Stimulated activated CD4-positive, alpha-beta T cell treated with anti-CD3 and anti-CD28 coated beads, Interleukin-4, amount 100 ng/mL, for 48 hours (primary cell): ENCODE measurements at regions not wholly inside any gene's neighbourhood (a gene's known extent, or its start where the extent isn't known, plus 50 kb on each side); places are given as distances from the start of the nearest gene placed in this dataset.
"Not testable (repeated sequence)": the region's sequence is repeated elsewhere in the genome, so short reads cannot be mapped to it uniquely, and the experiment has no call there.

Source experiments
- DNase-seq, 2 donors: peaks; one replicate each; pipeline ENCODE4 v3.0.0-alpha.2; 2020; ENCODE audit warnings: low read depth in 2 of 2

DNA sequence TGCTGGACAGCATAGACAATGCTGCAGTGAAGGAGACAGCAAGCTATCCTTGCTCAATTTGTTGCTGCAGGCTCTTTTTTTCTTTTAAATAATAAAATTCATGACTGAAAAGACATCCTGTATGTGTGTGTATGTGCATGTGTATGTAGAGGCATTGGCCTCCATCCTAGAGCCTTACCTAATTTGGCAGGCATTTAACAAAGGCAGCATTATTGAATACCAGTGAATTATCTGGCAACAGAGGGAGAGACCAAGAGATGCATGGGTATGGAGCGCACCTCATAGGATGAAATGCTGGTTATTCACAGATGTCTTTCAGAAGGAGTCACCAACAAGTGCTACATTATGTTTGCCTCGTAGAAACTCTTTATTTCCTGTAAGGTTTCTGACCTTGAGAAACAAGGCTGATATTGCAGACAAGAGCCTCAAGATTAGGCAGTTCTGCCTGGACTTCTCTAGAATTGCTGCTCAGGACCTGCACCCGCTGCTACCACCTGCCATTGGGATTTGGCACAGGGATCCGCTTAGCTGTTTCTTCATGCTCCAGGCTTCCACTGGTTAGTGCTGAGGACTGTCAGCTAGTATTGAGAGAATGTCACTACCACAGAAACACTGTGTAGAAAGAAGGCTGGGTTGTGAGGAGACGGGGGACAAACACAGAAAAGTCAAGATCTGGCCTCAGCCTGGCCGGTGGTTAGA, 247.7 kb upstream of the RFX3 start:
- no peak for DNase-seq

DNA sequence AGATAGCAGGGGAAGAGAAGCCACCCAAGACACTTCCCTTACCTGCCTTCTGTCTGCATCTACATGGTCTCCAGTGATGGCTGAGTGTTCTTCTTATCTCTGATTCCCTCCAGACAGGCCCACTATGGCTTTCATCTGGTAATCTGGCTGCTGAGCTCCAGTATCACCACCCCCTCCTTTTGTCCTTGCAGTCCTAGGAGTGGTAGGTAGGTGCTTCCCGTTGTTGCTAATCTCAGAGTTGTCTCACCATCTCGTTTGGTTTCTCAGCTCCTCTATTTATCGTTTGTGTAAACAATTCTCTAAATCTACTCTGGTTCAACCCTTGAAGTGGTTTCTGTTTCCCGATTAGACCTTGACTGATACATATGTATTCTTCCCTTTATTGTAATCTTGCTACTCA, 243.8 kb upstream of the RFX3 start:
- DNase-seq = no peak

DNA sequence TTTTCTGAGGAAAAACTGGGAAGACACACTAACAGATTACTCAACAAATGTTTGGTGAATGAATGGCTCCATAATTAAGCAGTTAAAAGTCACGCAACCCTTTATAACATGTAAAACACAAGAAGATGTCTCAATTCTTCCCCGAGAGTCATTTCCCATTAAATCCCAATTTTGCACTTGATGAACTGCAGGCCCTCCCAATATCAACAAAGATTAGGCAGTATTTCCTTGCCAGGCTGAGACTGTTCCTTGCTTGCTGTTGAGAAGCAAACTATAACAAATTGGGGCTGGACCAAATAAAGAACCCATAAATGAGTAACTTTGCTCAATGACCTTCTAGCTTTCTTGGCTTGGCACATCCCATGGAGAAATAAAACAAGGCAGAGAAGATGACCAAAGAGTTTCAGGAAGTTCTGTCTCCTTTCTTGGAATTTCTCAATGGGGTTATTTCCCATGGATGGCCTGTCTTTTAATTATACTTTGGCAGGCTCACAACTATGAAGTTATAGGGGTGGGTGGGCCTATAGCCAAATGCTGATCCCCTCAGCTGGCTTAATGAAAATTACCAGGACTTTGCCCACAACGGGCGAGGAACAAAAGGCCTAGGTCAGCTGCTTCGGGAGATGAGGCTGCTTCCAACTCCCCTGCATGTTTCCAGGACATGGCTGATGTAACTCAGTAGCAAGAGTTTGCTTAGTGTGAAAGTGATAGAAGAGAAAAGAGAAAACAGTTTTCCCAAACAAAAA, 243.1 kb upstream of the RFX3 start:
- DNase-seq = no peak

DNA sequence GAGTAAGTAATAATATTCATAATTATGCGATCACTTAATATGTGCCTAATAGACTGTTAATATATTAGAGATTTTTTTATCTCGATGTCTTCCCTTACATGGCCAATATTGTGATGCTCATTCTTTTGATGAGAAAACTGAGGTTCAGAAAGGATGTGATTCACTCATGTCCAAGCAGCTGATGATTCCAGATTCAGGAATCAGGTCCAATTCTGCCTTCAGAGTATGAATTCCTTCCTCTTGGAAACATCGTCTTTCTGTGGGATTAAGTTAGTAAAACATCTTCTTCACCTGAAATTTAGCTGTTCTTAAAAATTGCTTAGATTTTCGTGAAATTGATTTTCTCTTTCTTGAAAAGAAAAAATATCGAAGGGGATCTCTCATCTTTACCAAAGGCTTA, 242.5 kb upstream of the RFX3 start:
- no peak for DNase-seq

DNA sequence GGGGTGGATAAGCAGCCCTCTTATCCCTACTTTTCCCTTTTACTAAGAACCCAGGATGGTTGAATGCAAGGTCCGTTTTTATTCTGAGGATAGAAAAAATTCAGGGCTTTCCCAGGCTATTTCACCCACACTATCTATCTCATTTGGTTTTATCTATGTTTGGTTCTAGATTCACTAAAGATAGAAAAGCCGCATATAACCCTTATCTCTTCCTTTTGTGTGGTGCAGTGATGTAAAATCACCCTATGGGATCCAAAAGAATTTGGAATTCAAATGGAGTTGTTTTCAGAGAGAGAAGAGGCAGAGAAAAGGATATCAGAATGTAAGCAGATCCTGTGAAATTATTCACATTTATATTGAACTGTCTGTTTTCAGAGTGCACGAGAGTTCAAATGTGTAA, 236.3 kb upstream of the RFX3 start:
- no peak for DNase-seq

DNA sequence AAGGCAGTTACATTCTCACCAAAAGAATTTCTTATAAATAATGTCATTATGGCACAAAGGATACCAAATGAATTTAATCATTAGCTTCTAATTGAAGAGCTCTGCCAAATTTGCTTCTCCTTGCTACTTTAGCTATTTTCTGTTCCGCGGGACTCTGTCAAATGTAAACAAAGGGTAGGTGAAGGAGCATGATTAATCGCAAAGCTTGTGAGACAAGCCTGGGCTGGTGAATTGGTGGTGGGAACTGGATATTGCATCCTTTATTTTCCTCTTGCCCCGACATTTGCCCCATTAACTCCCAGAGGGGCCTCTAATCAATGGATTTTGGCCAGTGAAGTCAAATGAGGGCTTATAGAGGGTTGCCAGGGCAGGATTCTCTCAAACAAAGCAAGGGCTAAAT, 234.2 kb upstream of the RFX3 start:
- no peak for DNase-seq

DNA sequence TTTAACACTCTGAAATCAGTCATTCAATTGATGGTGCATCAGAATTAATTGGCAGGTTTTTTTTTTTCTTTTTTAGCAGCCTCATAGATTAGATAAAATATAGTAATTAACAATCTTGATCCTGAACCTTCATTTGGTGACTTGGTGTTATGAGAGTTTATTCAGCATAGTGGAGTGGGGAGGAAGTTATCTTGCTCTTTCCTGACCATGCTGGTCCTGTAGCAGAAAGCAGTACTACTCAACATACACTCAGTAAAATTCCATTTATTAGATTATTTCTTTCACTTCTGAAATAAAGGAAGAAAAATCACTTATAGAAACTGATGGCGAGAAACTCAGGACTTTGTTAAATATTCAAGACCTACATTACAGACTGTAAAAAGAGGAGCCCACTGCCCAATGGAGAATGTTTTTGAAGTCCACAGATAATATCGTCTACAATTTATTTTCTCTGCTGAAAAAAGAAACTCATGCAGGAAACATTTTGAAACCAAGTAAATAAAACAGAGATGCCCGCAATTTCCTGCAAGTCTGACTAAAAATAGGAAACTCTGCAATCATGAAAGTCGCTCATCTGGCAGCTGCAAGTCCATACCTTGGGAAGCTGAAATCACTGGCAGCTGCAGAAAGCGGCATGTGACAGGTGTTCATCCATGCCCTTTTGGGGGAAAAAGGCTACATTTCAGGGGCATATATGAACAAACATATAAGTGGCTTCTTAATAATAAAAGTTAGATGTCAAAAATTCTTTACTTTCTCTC, 233.2 kb upstream of the RFX3 start:
- no peak for DNase-seq

DNA sequence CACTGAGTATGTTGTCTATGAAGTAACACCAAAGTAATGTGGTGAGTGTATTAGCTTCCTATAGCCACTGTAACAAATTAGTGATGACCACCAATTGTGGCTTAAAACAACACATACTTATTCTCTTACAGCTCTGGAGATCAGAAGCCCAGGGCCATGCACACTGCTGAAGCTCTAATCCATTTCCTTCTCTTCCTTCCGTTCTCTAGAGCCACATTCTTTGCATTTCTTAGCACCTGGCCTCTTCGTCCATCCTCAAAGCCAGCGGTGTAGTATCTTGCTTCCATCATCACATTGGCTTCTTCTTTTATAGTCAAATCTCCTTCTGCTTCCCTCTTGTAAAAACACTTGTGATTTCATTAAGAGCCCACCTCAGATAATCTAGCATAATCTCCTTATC, 230.3 kb upstream of the RFX3 start:
- DNase-seq = no peak

DNA sequence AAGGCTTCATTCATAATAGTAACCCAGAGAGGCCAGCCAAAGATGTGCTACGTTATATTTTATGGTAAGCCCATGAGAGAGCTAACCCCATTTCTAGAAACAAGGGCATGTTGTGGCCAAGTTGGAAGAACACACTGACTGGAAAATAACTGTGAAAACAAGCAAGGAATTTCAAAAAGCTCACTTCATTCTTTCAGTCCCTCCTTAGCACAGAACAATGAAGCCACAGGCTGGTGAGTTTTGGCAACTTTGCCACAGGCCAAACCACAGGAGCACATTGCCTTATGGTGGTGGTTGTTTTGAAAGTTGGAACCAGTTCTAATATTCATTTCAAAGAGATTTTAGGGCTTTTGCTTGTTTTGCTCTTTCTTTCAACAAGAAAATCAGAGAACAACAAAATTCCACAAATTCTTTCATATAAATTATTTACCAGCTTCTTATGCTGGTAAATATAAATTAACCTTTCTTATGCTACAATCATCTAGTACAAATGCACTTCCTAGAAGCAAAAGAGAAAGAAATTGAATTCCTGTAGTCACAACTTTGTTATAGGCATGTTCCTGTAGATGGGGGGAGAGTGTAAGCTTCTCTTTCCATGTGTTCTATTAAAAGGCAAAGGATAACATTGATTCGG, 225.4 kb upstream of the RFX3 start:
- no peak for DNase-seq

DNA sequence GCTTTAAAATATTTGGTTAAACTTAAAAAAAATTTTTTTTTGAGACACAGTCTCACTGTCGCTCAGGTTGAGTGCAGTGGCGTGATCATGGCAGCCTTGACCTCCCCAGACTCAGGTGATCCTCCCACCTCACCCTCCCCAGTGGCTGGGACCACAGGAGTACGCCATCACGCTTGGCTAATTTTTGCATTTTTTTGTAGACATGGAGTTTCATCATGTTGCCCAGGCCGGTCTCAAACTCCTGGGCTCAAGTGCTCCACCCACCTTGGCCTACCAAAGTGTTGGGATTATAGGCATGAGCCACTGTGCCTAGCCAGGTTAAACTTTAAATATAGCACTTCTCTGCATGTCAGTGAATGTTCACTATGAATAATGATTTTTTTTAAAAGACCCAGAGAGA, 224.5 kb upstream of the RFX3 start:
- DNase-seq = no peak

DNA sequence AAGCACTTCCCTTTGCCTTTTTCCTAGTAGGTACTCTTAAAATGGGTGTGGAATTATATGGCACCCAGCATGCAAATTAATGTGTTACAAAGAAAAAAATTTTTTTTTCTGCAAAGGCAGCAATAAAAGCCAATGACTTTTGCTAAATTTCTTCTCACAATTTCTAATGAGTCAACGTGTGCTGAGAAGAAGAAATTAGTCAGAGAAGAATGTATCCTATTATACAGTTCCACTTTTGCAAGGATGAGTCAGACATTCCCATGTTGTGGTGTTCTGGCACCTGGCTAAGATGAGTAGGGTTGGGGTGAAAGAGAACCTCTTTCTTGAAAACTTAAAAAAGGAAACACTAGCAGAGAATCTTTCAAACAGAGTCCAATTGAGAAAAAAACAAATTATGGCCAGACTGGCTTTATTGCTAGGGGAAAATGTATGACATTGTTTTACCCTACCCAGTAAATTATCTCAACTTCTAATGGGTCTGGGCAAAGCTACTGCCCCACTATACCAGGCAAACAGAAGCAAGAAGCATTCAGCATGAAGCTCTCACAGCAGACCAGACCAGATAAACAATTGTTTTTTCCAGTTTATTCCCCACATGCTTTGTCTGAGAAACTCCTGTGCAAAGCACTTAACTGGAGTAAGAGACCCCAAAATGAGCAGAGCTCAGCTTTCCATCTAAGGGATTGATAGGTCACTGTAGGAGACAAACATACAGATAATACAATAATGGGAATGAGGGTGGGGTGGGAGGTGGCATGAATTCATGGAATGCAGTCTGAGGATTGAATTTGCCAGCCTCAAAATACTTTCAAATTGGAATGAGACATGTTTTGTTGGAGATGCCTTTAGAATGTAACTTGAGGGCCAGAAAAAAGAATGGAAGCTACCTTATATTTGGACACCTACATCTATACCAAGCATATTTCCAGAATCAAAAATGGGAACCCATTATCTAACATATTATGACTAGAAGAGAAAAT, 220.8 kb upstream of the RFX3 start:
- peak in 1 of 2 donors; percentile 37 for DNase-seq

DNA sequence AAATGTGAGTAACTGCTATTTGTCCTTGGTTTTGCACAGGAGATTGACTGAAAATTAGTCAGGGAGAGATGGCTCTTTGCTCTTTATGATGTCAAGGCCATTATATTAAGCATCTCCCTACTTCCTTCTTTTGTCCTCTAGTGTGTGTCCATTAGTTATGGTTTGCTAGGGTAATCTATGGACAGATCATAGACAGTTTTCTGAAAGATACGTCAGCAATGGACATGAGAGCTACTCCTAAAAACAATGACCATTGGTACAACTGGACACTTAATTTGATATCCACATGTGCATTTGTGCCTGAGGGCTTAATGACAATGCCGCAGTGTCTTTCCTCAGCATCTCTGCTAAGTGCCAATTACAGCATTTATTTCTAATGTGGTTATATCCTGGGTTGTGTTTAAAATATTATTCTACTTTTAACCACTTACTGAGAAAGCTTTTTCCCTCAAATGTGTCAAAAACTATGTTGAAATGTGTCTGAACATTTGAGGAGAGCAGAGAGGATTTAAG, 218.2 kb upstream of the RFX3 start:
- no peak for DNase-seq

DNA sequence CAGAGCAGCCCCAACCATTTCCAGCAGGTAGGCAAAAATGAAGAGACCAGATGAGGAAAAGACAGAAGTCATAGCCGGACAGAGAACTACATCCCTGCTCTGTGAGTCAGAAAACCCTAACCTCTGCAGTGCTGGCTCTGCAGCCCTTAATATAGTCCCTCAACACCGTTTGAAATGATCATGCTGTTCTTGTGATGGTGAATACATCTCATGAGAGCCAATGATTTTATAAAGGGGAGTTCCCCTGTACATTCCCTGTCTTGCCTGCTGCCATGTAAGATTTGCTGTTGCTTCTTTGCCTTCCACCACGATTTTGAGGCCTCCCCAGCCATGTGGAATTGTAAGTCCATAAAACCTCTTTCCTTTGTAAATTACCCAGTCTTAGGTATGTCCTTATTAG, 216.8 kb upstream of the RFX3 start:
- DNase-seq = no peak

DNA sequence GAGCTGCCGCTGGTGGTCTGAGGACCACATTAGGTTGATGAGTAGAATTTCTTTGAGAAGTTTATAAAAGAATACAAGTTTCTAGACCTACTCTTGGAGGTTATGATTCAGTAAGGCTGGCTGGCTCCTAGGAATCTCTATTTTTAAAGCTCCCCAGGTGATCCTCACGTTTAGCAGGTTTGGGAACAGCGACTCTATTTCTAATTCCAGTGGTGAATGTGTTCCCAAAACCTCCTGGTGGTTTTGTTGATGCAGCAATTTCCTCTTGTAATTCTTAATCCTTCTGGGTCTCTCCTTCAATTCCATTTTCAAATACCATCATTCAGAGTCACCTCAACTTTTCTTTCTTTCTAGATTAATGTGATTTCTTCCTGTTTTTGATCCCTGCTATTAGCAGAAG, 215.9 kb upstream of the RFX3 start:
- DNase-seq = no peak

DNA sequence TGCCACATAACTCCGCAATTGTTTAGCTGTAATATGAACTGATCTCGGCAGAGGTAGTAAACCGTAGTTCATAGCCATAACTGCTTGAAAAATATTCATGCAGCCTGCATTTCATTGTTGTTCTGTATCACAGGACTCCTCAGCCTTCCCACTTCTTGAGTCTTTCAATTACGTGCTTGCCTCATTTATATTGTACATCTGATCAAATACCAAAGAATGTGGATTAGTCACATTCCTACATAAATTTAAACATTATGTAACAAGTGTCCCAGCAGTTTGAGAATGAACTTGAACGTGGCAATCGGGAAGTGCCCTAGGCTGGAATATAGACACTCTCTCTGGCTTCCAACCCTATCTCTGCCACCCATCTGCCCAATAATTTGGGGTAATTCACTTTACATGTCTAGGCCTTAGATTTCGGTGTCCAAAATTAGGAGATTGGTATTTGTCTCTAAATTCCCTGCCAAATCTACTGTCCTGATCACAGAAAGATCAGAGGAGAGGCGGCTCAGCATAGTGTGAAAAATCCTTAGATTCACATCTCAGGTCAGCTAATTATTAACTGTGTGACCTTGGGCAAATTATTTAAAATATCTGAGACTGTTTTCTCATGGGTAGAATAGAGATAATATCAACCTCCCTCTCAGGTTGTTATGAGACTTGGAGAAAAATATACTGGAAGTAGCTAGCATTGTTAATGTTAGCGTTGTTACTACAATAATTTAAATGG, 215.1 kb upstream of the RFX3 start:
- no peak for DNase-seq

DNA sequence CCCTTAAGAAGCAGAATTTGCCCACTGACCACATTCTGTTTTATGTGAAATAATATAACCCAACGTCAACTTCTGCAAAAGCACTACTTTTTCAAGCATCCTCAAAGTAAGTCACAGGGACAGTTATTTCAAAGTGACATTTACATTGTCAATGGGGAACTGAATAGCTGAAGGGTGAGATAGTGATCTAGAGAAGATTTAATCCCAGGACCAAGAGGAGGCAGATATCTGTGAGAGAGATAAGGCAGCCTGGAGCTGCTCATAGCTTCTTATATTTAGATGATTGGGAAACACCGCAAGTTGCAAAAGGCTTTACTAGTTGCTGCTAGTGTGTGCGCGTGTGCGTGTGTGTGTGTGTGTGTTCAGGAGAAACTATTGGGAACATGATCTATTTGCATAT, 210.4 kb upstream of the RFX3 start:
- no peak for DNase-seq

DNA sequence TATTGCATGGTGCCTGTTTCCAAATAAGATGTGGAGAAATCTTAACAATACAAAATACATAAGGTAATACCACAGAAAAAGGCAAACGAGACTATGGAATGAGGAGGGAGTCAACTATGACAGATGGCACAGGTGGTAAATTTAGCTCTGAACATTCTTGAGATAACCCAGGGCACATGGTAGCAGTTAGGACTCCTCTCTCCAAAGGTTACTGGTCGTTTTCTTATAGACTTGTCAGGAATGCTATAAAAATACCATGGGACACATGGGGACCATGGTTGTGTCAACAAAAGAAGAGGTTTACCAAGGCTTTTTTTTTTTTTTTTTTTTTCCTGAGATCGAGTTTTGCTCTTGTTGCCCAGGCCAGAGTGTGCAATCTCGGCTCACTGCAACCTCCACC, 209.4 kb upstream of the RFX3 start:
- DNase-seq = no peak

DNA sequence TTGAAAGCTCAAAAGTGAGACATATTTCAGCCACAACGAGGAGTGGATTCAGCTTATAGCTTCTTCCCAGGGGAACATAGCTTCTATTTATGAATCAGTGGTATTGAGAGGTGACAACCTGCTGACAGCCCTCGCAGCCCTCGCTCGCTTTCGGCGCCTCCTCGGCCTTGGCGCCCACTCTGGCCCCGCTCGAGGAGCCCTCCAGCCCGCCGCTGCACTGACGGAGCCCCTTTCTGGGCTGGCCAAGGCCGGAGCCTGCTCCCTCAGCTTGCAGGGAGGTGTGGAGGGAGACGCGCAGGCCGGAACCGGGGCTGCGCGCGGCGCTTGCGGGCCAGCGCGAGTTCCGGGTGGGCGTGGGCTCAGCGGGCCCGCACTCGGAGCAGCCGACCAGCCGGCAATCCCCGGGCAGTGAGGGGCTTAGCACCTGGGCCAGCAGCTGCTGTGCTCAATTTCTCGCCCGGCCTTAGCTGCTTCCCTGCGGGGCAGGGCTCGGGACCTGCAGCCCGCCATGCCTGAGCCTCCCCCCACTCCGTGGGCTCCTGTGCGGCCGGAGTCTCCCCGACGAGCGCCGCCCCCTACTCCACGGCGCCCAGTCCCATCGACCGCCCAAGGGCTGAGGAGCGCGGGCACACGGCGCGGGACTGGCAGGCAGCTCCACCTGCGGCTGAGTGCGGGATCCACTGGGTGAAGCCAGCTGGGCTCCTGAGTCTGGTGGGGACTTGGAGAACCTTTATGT, 207.9 kb upstream of the RFX3 start:
- not testable (repeated sequence) for DNase-seq

DNA sequence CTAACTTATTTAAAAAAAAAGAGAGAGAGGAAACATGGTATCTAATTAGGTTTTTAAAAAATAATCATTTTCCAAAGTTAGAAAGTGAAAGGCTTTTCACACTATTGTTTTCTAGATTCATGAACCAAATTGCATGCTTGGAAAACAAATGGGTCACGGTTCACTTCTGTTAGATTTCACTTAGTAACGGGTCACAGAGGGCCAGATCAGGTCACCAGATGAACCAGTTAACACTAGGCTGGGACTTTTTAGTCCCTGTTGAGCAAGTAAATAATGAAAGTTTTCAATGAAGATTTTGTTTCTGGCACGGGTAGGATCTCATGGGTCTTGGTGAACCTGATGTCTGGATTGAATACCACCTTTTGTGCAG, 207.2 kb upstream of the RFX3 start:
- DNase-seq = no peak
